ENCODE measurements at regions not wholly inside any gene's neighbourhood (a gene's known extent, or its start where the extent isn't known, plus 50 kb on each side); places are given as distances from the start of the nearest gene placed in this dataset.

GRCh38 chr15:97521381-97522285 lies 438.9 kb upstream of the ARRDC4 start:
- DNase-seq, result peak in 2 of 14 donors; percentile 6

- no peak for DNase-seq
Observed at GRCh38 chr15:97522347-97522746, 438.2 kb upstream of the ARRDC4 start.

GRCh38 chr15:97525809-97526208 lies 434.7 kb upstream of the ARRDC4 start:
- no peak for DNase-seq

GRCh38 chr15:97528238-97528637 lies 432.3 kb upstream of the ARRDC4 start:
- DNase-seq, result no peak

GRCh38 chr15:97545799-97546198 lies 414.7 kb upstream of the ARRDC4 start:
- DNase-seq, result no peak

GRCh38 chr15:97547381-97547780 lies 413.1 kb upstream of the ARRDC4 start:
- DNase-seq, result no peak

- no peak for DNase-seq
Observed at GRCh38 chr15:97561529-97561928, 399.0 kb upstream of the ARRDC4 start.

- no peak for DNase-seq
Observed at GRCh38 chr15:97563516-97563915, 397.0 kb upstream of the ARRDC4 start.

- no peak for DNase-seq
Observed at GRCh38 chr15:97566961-97567360, 393.5 kb upstream of the ARRDC4 start.

GRCh38 chr15:97567411-97567810 lies 393.1 kb upstream of the ARRDC4 start:
- DNase-seq, result no peak

GRCh38 chr15:97576929-97577645 lies 383.4 kb upstream of the ARRDC4 start:
- no peak for DNase-seq

GRCh38 chr15:97585408-97585807 lies 375.1 kb upstream of the ARRDC4 start:
- DNase-seq, result no peak

GRCh38 chr15:97592778-97593177 lies 367.7 kb upstream of the ARRDC4 start:
- DNase-seq, result no peak

- DNase-seq, result no peak
Observed at GRCh38 chr15:97597801-97598200, 362.7 kb upstream of the ARRDC4 start.

- DNase-seq, result no peak
Observed at GRCh38 chr15:97598353-97598798, 362.1 kb upstream of the ARRDC4 start.

GRCh38 chr15:97600190-97600589 lies 360.3 kb upstream of the ARRDC4 start:
- DNase-seq, result no peak

GRCh38 chr15:97604677-97605076 lies 355.8 kb upstream of the ARRDC4 start:
- DNase-seq, result no peak

GRCh38 chr15:97615114-97615513 lies 345.4 kb upstream of the ARRDC4 start:
- no peak for DNase-seq

- DNase-seq, result no peak
Observed at GRCh38 chr15:97623091-97623661, 337.3 kb upstream of the ARRDC4 start.

- DNase-seq, result no peak
Observed at GRCh38 chr15:97627634-97628033, 332.9 kb upstream of the ARRDC4 start.

- no peak for DNase-seq
Observed at GRCh38 chr15:97645758-97646157, 314.7 kb upstream of the ARRDC4 start.

- DNase-seq, result no peak
Observed at GRCh38 chr15:97648728-97649127, 311.8 kb upstream of the ARRDC4 start.

GRCh38 chr15:97652041-97652440 lies 308.5 kb upstream of the ARRDC4 start:
- DNase-seq, result no peak

Data from C1 segment of cervical spinal cord (tissue), 14 donors.